NCI-H1694 treated with DMSO at 0.1 percent for 48 hours (cell line): ENCODE measurements at regions not wholly inside any gene's neighbourhood (a gene's known extent, or its start where the extent isn't known, plus 50 kb on each side); places are given as distances from the start of the nearest gene placed in this dataset.
"Not testable (repeated sequence)": the region's sequence is repeated elsewhere in the genome, so short reads cannot be mapped to it uniquely, and the experiment has no call there.

ENCODE experiments used
- DNase-seq: peaks from one replicate; lab custom pipeline; 2025; lab: John Stamatoyannopoulos, UW

DNA sequence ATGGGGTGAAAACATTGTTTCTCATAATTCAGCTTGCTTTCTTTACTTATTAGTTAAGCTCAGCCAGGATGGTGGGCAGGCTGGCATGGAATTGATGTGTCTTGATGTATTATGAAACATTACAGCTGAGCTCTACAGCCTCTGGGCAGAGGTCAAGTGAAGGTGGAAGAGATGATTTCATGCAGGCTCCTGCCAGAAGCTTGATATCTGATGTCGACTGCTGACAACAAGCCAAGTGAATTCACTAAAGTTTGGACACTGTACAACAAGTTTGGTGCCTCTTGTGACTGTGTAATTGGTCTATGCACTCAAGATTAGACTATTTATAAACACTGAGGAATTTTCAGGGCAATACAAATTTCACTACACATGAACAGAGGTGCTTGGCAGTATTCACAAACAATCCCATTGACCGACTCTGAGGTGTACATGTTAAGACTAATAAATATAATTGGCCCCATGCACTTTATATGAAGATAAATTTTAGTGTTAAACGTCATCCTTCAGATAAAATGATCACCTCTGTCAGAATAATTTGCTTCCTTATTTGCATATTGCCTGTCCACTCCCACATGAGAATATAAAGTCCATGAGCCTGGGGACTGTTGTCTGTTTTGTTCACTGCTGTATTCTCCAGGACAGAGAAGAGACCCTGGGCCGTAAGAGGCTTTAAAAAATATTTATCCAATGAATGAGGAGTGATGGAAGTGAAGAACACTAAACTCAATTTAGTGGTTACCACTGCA lies 612.2 kb downstream of the IQCM start:
- DNase-seq: no peak

DNA sequence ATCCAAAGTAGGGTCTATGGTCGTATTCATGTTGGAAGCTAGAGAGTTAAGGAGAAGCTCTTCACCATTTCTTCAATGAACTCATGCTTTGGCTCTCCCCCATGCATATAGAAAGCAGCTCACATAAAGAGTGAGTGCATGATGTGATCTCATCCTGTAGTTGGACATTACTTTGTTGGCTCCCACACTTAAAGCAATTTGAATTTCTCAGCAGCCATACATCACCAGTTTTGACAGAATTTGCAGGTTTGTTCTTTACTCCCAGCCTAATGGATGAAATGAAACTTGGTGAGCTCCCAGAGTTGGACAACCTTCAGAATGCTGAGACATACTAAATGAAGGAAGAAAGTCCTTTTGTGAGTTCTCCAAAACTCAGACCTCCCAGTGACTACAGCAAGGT lies 613.5 kb downstream of the IQCM start:
- DNase-seq: no peak

DNA sequence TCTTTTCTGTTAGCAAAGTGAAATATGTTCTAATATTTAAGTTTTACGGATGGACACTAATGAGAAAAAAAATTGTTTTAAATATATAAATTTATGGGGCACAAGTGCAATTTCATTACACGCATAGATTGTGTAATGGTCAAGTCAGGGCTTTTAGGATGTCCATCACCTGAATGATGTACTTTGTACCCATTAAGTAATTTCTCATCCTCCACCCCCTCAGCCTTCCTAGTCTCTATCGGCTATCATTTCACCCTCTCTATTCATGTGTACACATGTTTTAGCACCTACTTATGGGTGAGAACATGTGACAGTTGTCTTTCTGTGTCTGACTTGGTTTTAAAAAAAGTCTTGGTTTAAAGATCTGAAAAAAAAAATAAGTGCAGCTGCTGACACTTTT lies 616.0 kb downstream of the IQCM start:
- DNase-seq: no peak

DNA sequence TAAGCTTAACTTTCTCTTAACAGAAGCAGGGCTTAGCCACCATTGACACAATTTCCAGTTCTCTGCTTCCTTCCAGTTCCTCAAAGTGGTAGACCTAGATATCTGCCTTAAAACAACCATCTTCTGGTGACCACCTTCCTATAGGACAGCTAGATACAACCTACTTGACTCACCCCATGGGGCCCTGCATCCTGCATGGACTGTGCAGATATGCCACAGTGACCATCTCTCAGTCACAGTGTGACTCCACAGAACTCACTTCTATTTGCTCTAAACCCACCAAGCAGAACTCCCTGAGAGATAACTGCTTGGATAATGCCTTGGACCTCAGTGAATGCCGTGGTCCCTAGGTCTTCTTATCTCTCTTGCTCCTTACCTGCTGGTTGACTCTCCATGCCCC lies 621.6 kb downstream of the IQCM start:
- DNase-seq: no peak

GRCh38 chr4:149187726-149188125 lies 627.9 kb downstream of the IQCM start:
- no peak for DNase-seq

- no peak for DNase-seq
Measured at GRCh38 chr4:149183638-149184037, 632.0 kb downstream of the IQCM start.

GRCh38 chr4:149181459-149181858 lies 634.2 kb downstream of the IQCM start:
- DNase-seq: not testable (repeated sequence)

- no peak for DNase-seq
Measured at GRCh38 chr4:149176039-149176438, 639.6 kb downstream of the IQCM start.

DNA sequence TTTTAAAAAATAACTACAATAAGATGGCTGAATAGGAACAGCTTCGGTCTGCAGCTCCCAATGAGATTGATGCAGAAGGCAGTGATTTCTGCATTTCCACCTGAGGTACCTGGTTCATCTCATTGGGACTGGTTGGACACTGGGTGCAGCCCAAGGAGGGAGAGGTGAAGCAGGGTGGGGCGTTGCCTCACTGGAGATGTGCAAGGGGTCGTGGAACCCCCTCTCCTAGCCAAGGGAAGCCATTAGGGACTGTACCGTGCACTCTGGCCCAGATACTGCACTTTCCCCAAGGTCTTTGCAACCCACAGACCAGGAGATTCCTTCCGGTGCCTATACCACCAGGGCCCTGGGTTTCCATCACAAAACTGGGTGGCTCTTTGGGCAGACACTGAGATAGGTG lies 640.1 kb downstream of the IQCM start:
- DNase-seq: no peak

DNA sequence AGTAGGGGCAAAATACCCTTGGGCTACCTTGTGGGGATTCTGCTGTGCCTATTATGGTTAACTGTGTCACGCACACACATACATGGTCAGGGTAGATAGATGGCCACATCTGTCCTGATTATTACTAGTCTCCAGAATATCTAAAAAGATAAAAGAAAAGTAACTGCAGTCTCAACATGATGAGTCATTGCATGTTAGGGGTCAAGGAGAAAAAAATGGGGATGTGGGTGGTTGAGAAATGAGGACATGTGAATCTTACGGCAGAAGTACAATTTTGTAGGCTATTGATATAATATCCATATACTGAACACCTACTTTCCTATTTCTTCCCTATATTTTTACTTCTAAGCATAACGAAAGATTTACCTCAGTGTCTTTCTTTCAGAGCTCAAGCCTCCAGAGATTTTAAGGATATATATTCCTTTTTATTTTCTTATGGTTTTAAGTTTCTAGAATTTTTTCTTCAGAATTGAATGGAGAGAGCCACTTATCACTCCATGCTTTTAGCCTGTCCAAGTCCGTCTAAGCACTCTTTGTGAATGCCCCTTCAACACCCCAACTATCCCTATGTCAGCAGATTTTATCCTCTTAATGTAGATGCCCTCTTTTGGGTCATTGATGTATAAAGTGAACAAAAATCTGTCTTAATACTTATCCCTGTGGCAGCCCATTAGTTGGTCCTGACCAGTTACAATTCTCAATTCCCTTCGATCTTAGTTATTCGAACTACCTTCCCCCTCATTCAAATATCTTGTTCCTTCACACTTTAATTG lies 642.2 kb downstream of the IQCM start:
- DNase-seq: no peak

DNA sequence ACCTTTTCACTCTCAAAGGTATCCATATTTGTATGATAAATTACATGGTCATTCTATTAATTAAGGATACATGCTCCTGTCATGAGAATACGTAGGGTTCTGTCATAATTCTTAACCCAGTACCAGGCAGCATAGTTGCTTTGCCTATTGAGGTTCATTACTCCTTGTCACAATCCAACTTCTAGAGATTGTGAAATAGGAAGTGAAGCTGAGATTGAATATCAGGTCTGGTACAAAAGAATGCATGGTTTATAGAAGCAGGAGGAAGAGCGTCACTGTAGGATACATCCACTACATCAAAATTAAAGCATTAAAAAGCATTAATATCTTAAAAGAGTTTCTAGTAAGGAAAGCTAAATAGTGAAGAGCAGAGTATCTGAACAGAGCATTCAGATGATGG lies 647.0 kb downstream of the IQCM start:
- no peak for DNase-seq

- DNase-seq: no peak
Measured at GRCh38 chr4:149166876-149167275, 648.8 kb downstream of the IQCM start.

DNA sequence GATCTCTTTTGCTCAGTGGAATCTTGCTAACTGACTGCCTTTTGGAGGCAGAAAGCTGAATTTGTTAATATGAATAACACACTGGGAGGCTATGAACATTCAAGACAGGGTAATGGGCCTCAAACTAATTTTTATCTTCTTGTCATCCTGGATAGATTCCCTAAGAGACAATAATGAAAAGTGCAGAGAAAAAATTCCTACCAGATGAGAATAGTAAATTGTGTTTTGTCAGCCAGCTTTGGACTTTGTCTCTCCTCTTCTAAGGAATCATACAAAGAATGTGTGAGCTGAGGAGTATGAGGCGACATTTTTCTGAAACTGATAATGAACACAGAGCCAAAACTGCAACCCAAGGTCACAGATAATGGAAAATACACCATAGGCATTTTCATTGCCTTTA lies 649.3 kb downstream of the IQCM start:
- no peak for DNase-seq

DNA sequence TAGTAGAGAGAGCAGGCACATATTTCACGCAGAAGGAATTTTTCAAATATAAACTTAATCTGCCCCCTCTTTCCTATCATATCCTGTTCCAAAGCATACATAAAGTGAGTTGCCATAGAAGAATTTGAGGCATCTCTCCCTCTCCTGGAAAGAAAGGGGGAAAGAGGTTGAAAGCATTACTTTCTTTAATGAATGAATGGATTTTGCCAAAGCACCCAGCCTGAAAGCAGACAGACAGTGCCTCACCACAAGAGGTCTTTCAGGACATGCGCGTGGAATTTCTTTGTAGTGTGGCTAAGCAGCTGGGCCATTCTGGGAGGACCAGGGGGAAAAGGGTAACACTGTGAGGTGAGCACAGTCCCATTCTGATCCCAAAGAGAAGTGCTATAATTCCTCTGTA lies 651.4 kb downstream of the IQCM start:
- DNase-seq: no peak

GRCh38 chr4:149161247-149161646 lies 654.4 kb downstream of the IQCM start:
- DNase-seq: no peak

DNA sequence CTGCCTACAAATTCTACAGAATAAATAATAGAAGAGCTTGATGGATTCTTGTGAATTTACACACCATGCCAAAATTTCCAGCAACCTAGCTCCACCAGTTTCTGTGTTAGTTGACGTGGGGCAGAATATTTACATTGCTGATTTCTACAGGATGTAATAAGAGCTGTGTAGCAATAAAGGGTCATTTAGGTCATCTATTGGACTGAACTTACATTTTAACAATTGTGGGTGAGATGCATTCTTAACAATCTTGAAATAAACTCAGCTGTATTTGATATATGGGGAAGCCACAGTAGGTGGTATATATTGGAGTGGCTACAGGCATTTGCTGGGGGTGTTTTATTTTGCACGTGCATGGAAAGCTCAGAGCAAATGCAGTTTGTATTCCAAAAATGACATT lies 655.3 kb downstream of the IQCM start:
- no peak for DNase-seq

DNA sequence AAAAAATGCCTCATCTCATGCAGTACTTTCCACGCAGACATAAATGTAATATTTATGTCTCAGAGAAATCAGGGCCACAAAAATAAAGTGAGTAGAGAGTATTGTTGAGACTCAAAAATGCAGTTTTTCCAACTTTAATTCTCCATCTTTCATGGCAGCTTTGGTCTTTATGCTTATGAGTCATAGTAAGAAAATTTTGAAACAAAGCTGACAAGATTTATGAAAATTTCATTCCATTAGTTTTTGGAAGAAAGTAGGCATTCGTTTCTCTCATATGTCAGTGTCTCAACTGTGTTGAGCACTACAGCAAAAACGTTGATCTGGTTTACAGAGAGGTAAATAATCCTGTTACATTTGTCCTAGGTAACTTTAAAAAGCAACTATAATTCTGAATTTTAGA lies 656.8 kb downstream of the IQCM start:
- no peak for DNase-seq

- DNase-seq: no peak
Measured at GRCh38 chr4:149145803-149146202, 669.8 kb downstream of the IQCM start.

DNA sequence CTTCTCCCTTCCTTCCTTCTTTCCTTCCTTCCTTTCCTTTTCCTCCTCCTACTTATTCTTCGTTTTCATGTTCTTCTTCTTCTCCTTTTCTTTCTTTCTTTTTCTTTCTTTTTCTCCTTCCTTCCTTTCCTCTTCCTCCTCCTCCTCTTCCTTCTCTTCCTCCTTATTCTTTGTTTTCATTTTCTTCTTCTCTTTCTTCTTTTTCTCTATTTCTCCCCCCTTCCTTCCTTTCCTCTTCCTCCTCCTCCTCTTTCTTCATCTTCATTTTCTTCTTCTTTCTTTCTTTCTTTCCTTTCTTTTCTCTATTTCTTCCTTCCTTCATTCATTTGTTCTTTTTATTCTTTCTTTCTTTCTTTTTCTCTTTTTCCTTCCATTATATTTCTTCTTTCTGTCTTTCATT lies 671.6 kb downstream of the IQCM start:
- no peak for DNase-seq

- no peak for DNase-seq
Measured at GRCh38 chr4:149141391-149141790, 674.3 kb downstream of the IQCM start.

- no peak for DNase-seq
Measured at GRCh38 chr4:149140841-149141240, 674.8 kb downstream of the IQCM start.

DNA sequence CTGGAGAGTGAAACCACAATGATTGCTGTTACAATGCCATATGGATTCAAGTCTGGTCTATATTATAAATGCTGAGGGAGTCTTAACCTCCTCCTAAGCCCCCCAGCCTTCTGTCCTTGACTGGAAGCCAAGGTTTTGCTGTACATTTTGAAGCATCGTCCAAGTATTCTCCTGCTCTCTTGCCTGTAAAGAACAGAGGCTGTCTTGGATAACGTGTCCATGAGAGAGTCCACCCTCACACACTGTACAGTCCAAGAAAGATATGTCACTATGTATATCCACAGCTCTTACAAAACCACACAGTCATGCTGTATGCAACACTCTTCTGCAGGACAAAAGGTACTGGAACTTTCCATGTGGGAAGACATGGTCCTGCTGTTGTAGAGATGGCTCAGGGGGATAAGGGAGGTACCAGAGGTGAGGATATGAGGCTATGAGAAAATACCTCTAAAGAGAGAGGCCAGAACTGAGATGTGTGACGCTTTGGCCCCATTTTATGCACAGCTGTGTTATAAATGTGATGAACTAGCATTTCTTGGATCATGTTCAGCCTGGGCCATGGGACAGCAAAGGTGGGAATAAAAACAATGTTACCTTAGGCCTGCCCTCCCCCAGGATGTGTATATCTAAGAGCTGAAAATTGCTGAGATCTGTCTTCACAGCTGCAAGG lies 678.6 kb downstream of the IQCM start:
- DNase-seq: no peak

DNA sequence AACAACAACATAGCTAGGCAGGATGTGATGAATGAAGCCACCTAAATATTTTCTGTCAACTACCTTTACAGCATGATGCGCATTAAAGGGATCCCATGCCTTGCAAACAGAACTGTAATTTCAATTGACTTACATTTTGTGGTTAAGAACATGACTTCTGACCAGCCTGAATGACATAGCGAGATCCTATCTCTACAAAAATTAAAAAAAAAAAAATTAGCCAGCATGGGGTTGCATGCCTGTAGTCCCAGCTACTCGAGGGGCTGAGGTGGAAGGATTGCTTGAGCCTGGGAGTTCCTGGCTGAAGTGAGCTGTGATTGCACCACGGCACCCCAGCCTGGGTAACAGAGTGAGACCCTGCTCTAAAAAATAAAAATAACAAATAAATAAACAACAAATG lies 680.6 kb downstream of the IQCM start:
- DNase-seq: no peak
